ENCODE measurements at regions not wholly inside any gene's neighbourhood (a gene's known extent, or its start where the extent isn't known, plus 50 kb on each side); places are given as distances from the start of the nearest gene placed in this dataset.

DNA sequence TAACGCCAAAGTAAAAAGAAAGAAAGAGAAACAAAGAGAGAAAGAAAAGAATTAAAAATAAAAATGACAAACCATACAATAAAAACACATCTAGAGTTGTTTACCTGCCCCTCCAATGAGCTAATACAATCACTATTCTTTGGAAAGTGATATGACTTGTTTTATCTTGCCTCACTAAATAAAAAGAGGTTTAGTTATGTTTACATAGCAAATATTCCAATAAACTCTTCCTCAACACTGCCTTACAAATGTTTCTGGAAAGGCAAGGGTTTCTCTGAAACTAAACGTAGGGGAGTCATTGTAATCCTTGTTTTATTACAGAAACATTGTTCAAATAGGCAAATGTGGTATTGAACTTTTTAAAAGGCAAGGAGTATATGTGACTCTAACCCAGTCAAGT is 396.2 kb downstream of the EPM2A start:
- TF ChIP-seq, protein P1, sequence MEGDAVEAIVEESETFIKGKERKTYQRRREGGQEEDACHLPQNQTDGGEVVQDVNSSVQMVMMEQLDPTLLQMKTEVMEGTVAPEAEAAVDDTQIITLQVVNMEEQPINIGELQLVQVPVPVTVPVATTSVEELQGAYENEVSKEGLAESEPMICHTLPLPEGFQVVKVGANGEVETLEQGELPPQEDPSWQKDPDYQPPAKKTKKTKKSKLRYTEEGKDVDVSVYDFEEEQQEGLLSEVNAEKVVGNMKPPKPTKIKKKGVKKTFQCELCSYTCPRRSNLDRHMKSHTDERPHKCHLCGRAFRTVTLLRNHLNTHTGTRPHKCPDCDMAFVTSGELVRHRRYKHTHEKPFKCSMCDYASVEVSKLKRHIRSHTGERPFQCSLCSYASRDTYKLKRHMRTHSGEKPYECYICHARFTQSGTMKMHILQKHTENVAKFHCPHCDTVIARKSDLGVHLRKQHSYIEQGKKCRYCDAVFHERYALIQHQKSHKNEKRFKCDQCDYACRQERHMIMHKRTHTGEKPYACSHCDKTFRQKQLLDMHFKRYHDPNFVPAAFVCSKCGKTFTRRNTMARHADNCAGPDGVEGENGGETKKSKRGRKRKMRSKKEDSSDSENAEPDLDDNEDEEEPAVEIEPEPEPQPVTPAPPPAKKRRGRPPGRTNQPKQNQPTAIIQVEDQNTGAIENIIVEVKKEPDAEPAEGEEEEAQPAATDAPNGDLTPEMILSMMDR (conservative IDR thresholded peaks at IDR 0.05; ENCODE audit: low read depth, low read length), result no peak
- no peak for TF ChIP-seq EZH2 (IDR thresholded peaks at IDR 0.05; ENCODE audit: low read length, unreplicated experiment)
- TF ChIP-seq EZH2phosphoT487 (IDR thresholded peaks at IDR 0.05; ENCODE audit: borderline replicate concordance, low read length), result no peak

All from PC-3 (cell line).